ENCODE measurements at regions not wholly inside any gene's neighbourhood (a gene's known extent, or its start where the extent isn't known, plus 50 kb on each side); places are given as distances from the start of the nearest gene placed in this dataset.

DNA sequence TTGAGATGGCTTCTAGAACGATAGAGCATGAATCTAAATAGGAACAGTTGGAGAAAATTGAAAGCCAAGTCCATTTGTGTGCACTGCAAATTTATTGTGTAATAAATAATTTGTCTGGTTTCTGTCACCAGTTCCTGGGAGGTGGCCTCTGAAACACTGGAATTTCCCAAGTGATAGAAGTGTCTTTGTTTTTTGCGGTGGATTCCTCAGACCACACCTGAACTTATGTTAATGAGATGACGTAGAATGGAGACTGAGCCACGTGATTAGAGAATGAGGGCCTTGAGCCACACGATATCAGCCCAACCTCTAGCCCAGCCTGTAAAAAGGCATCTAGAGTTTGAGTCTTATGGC is 105.1 kb downstream of the MSX2 start:
- no peak overlapping the region for H3K27ac ChIP-seq
- H3K27me3 ChIP-seq = no peaks in the 10 kb centered on the region
- no peak for DNase-seq (ENCODE audit: extremely low spot score in 2 of 2)
- H3K36me3 ChIP-seq = no peaks in the 10 kb centered on the region
- intact Hi-C loops (cut with DNase I) = no loop called here
- no peaks in the 10 kb centered on the region for H3K4me1 ChIP-seq
- no peaks in the 10 kb centered on the region for H3K9me3 ChIP-seq
- TF ChIP-seq POLR2A (IDR thresholded peaks at IDR 0.05) (no peak), POLR2AphosphoS5 (IDR thresholded peaks at IDR 0.05; ENCODE audit: insufficient read depth in 1 of 2, low read depth in 1 of 2) (no peak)
- TF ChIP-seq, protein P1, sequence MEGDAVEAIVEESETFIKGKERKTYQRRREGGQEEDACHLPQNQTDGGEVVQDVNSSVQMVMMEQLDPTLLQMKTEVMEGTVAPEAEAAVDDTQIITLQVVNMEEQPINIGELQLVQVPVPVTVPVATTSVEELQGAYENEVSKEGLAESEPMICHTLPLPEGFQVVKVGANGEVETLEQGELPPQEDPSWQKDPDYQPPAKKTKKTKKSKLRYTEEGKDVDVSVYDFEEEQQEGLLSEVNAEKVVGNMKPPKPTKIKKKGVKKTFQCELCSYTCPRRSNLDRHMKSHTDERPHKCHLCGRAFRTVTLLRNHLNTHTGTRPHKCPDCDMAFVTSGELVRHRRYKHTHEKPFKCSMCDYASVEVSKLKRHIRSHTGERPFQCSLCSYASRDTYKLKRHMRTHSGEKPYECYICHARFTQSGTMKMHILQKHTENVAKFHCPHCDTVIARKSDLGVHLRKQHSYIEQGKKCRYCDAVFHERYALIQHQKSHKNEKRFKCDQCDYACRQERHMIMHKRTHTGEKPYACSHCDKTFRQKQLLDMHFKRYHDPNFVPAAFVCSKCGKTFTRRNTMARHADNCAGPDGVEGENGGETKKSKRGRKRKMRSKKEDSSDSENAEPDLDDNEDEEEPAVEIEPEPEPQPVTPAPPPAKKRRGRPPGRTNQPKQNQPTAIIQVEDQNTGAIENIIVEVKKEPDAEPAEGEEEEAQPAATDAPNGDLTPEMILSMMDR (IDR thresholded peaks at IDR 0.05) = no peak
- no peak overlapping the region for H3K4me3 ChIP-seq

DNA sequence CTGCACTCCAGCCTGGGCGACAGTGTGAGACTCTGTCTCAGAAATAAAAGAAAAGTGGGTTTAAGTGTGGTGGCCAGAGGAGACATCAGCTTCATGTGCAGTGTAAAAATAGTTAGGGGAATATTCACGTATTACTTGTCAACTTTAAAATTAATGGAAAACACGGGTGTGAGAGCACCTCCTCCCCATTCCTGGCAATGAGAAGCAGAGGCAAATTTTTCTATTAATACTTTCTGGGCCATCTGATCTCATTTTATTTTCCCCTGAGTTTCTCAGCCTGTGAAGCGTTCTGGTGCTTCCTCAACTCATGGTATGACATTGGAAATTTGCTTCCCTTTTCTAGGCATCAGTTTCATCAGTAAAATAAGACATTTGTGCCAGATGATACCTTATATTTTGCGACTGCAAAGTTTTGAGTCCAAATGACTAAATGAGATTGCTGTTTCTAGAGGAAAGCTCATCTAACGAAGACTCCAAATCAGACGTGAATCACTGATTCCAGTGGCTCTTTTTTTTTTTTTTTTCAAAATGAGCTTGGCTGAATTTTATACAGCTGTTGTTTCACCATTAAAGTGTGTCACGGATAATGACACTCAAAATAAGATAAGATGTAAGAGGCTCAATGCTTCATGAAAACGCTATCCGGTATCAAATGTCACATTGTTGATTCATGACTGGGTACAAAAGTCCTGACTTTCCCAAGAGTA is 104.6 kb downstream of the MSX2 start:
- H3K27me3 ChIP-seq = no peaks in the 10 kb centered on the region
- no peak overlapping the region for H3K27ac ChIP-seq
- no peak for DNase-seq (ENCODE audit: extremely low spot score in 2 of 2)
- no peak overlapping the region for H3K4me3 ChIP-seq
- intact Hi-C loops (cut with DNase I) = no loop called here
- no peaks in the 10 kb centered on the region for H3K4me1 ChIP-seq
- H3K9me3 ChIP-seq = no peaks in the 10 kb centered on the region
- TF ChIP-seq, protein P1 (IDR thresholded peaks at IDR 0.05) = no peak
- TF ChIP-seq POLR2A (IDR thresholded peaks at IDR 0.05) = no peak
- no peak for TF ChIP-seq POLR2AphosphoS5 (IDR thresholded peaks at IDR 0.05; ENCODE audit: insufficient read depth in 1 of 2, low read depth in 1 of 2)
- no peaks in the 10 kb centered on the region for H3K36me3 ChIP-seq

DNA sequence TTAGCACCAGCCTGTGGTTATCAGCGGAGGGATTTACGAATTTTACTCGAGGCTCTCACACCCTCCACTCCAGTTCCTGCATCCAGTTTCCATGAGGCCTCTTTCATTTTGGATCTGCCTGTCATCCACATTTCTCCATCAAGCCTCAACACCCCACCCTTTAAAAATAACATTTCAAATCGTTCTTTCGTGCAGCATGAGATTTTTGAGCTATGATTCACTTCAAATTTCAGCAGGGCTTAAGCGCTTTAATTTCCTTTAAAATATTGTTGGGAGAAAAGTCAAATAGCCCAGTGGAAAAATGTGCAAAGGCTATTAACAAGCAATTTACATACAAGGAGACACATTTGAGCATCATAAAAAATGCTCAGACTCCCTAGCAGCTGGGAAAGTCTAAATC is 103.2 kb downstream of the MSX2 start:
- Histone ChIP-seq H3K27ac (no peak overlapping the region), H3K36me3 (no peaks in the 10 kb centered on the region), H3K4me3 (no peak overlapping the region), H3K9me3 (no peaks in the 10 kb centered on the region), H3K27me3 (no peaks in the 10 kb centered on the region), H3K4me1 (no peaks in the 10 kb centered on the region)
- intact Hi-C loops (cut with DNase I) = no loop called here
- TF ChIP-seq, protein P1 (IDR thresholded peaks at IDR 0.05) = no peak
- TF ChIP-seq POLR2AphosphoS5 (IDR thresholded peaks at IDR 0.05; ENCODE audit: insufficient read depth in 1 of 2, low read depth in 1 of 2) (no peak), POLR2A (IDR thresholded peaks at IDR 0.05) (no peak)
- peak in 1 of 2 donors; percentile 22 for DNase-seq (ENCODE audit: extremely low spot score in 2 of 2)

DNA sequence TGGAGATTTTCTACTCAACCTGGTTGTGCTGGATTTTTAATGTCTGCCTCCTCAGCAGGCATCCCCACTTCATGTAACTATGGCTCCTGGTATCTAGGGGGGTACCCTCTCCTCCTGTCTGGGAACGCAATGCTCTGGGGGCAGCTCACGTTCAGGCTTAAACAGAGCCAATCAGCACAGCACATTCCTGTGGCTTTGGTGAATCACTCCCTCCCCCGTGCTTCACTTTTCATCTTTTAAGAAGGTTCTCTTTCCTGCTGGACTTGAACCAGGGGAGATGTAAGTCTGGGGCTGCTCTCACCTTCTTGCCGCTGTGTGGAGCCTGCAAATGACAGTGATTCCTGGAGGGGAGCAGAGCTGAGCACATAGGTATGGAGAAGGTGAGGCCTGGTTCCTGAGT is 101.2 kb downstream of the MSX2 start:
- DNase-seq (ENCODE audit: extremely low spot score in 2 of 2) = no peak
- H3K4me1 ChIP-seq = no peaks in the 10 kb centered on the region
- no peak overlapping the region for H3K4me3 ChIP-seq
- no peaks in the 10 kb centered on the region for H3K36me3 ChIP-seq
- no peaks in the 10 kb centered on the region for H3K27me3 ChIP-seq
- H3K9me3 ChIP-seq = no peaks in the 10 kb centered on the region
- no peak overlapping the region for H3K27ac ChIP-seq
- TF ChIP-seq POLR2AphosphoS5 (IDR thresholded peaks at IDR 0.05; ENCODE audit: insufficient read depth in 1 of 2, low read depth in 1 of 2) (no peak), POLR2A (IDR thresholded peaks at IDR 0.05) (no peak)
- TF ChIP-seq, protein P1 (IDR thresholded peaks at IDR 0.05) = no peak
- intact Hi-C loops (cut with DNase I) = no loop called here

DNA sequence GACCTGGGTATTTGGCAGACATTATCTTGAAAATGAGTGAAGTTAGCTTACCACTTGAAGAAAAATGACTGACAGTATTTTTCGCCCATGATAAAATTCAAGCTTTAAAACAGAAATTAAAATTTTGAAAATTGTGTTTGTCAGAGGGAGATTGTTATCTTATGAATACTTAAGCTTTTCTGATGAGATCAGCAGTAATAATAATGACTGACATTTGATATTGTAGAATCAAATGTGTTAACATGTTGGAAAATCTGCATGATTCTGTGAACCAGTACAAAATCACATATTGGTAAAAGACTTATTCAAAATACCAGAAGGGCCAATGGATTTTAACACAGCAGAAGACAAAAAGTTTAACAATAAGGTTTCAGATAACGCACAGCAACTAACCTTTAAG is 94.0 kb downstream of the MSX2 start:
- H3K36me3 ChIP-seq = no peaks in the 10 kb centered on the region
- DNase-seq (ENCODE audit: extremely low spot score in 2 of 2) = no peak
- H3K27ac ChIP-seq = no peak overlapping the region
- H3K27me3 ChIP-seq = no peaks in the 10 kb centered on the region
- no peaks in the 10 kb centered on the region for H3K4me1 ChIP-seq
- TF ChIP-seq POLR2A (IDR thresholded peaks at IDR 0.05) = no peak
- no peak for TF ChIP-seq POLR2AphosphoS5 (IDR thresholded peaks at IDR 0.05; ENCODE audit: insufficient read depth in 1 of 2, low read depth in 1 of 2)
- TF ChIP-seq, protein P1 (IDR thresholded peaks at IDR 0.05) = no peak
- no peaks in the 10 kb centered on the region for H3K9me3 ChIP-seq
- H3K4me3 ChIP-seq = no peak overlapping the region
- intact Hi-C loops (cut with DNase I) = no loop called here
